ENCODE measurements at regions not wholly inside any gene's neighbourhood (a gene's known extent, or its start where the extent isn't known, plus 50 kb on each side); places are given as distances from the start of the nearest gene placed in this dataset.

- no peaks in the 10 kb centered on the region for H3K79me2 ChIP-seq (ENCODE audit: control insufficient read depth, insufficient read depth, low read length, unreplicated experiment)
- H3K4me1 ChIP-seq (ENCODE audit: control insufficient read depth, insufficient read depth, low read length, unreplicated experiment) = peaks cover 33% of the 10 kb centered on the region
- no peaks in the 10 kb centered on the region for H3K36me3 ChIP-seq (ENCODE audit: insufficient read depth, low read length)
- no peak overlapping the region for H2AFZ ChIP-seq (ENCODE audit: low read length, unreplicated experiment)
- H3K27ac ChIP-seq (ENCODE audit: low read depth, low read length) = peak overlapping the region; percentile 83
- no peaks in the 10 kb centered on the region for H3K27me3 ChIP-seq (ENCODE audit: insufficient read depth, low read length)
- H3K4me3 ChIP-seq (ENCODE audit: low read depth, low read length) = no peak overlapping the region
Observed at GRCh38 chr18:67733088-67733487, 216.6 kb upstream of the DSEL start.

- peak overlapping the region; percentile 78 for H2AFZ ChIP-seq (ENCODE audit: low read length, unreplicated experiment)
- H3K27ac ChIP-seq (ENCODE audit: low read depth, low read length) = peak overlapping the region; percentile 83
- H3K79me2 ChIP-seq (ENCODE audit: control insufficient read depth, insufficient read depth, low read length, unreplicated experiment) = no peaks in the 10 kb centered on the region
- H3K4me1 ChIP-seq (ENCODE audit: control insufficient read depth, insufficient read depth, low read length, unreplicated experiment) = peaks cover 33% of the 10 kb centered on the region
- no peaks in the 10 kb centered on the region for H3K36me3 ChIP-seq (ENCODE audit: insufficient read depth, low read length)
- H3K4me3 ChIP-seq (ENCODE audit: low read depth, low read length) = peak overlapping the region; percentile 40; the same call in 1 of the 2 replicates
- no peaks in the 10 kb centered on the region for H3K27me3 ChIP-seq (ENCODE audit: insufficient read depth, low read length)
Observed at GRCh38 chr18:67731851-67732250, 215.3 kb upstream of the DSEL start.

DNA sequence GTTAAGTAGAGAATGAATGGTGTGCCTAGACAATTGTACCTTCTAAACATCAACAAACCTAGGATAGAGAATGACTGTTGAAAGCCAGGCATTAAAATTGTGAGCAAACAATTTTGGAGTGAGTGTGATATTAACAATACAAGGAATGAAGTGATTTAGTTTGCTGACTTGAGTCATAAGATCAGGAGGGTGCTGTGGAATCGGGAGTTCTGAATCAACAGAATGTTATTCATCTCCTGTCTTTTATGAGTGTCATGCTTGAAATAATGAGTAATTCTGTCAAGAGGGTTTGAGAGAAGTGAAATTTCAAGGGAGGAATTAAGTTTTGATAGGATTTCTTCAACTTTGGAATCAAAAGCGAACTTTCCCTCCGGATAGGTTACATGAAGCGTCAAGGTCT is 214.4 kb upstream of the DSEL start:
- Histone ChIP-seq H3K27ac (ENCODE audit: low read depth, low read length) (peak overlapping the region; percentile 83), H3K79me2 (ENCODE audit: control insufficient read depth, insufficient read depth, low read length, unreplicated experiment) (no peaks in the 10 kb centered on the region), H3K4me3 (ENCODE audit: low read depth, low read length) (no peak overlapping the region), H3K4me1 (ENCODE audit: control insufficient read depth, insufficient read depth, low read length, unreplicated experiment) (peaks cover 33% of the 10 kb centered on the region), H2AFZ (ENCODE audit: low read length, unreplicated experiment) (no peak overlapping the region), H3K27me3 (ENCODE audit: insufficient read depth, low read length) (no peaks in the 10 kb centered on the region), H3K36me3 (ENCODE audit: insufficient read depth, low read length) (no peaks in the 10 kb centered on the region)

- H3K27me3 ChIP-seq (ENCODE audit: insufficient read depth, low read length) = no peaks in the 10 kb centered on the region
- H3K27ac ChIP-seq (ENCODE audit: low read depth, low read length) = no peak overlapping the region
- H3K79me2 ChIP-seq (ENCODE audit: control insufficient read depth, insufficient read depth, low read length, unreplicated experiment) = no peaks in the 10 kb centered on the region
- peaks cover 27% of the 10 kb centered on the region for H3K4me1 ChIP-seq (ENCODE audit: control insufficient read depth, insufficient read depth, low read length, unreplicated experiment)
- H3K36me3 ChIP-seq (ENCODE audit: insufficient read depth, low read length) = no peaks in the 10 kb centered on the region
- peak overlapping the region; percentile 8 for H2AFZ ChIP-seq (ENCODE audit: low read length, unreplicated experiment)
- no peak overlapping the region for H3K4me3 ChIP-seq (ENCODE audit: low read depth, low read length)
Observed at GRCh38 chr18:67728364-67728763, 211.8 kb upstream of the DSEL start.

DNA sequence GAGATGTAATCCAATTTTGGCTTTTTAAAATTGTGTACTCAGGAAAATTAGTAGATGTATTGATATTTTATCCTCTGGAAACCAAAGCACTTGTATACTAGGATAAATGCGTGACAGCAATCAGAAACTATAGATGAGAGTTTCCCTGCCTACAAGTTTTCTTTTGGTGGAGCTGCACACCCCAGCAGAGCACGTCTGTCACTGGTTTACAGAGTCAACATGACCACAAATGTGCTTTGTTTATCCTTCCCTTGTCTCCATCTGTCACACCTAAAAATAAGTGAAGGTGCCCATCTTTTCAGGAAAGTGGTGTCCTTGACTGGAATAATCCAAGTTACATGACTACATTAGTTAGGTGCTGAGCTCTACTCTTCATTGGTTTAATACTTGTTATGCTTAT is 210.4 kb upstream of the DSEL start:
- H3K27ac ChIP-seq (ENCODE audit: low read depth, low read length) = no peak overlapping the region
- no peaks in the 10 kb centered on the region for H3K27me3 ChIP-seq (ENCODE audit: insufficient read depth, low read length)
- H3K4me1 ChIP-seq (ENCODE audit: control insufficient read depth, insufficient read depth, low read length, unreplicated experiment) = peaks cover 18% of the 10 kb centered on the region
- no peak overlapping the region for H3K4me3 ChIP-seq (ENCODE audit: low read depth, low read length)
- no peak overlapping the region for H2AFZ ChIP-seq (ENCODE audit: low read length, unreplicated experiment)
- no peaks in the 10 kb centered on the region for H3K36me3 ChIP-seq (ENCODE audit: insufficient read depth, low read length)
- H3K79me2 ChIP-seq (ENCODE audit: control insufficient read depth, insufficient read depth, low read length, unreplicated experiment) = no peaks in the 10 kb centered on the region

DNA sequence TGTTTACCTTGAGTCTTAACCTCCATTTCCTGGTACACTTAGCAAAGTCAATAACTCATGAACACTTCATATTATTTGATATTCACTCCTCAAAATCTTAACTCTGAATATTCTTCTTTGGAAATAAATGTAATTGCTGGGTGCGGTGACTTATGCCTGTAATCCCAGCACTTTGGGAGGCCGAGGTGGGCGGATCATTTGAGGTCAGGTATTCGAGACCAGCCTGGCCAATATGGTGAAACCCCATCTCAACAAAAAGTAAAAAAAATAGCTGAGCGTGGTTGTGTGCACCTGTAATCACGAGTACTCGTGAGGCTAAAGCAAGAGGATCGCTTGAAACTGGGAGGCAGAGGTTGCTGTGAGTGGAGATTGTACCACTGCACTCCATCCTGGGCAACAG is 201.3 kb upstream of the DSEL start:
- Histone ChIP-seq H3K4me3 (ENCODE audit: low read depth, low read length) (no peak overlapping the region), H3K27me3 (ENCODE audit: insufficient read depth, low read length) (no peaks in the 10 kb centered on the region), H3K27ac (ENCODE audit: low read depth, low read length) (no peak overlapping the region), H3K36me3 (ENCODE audit: insufficient read depth, low read length) (no peaks in the 10 kb centered on the region), H3K4me1 (ENCODE audit: control insufficient read depth, insufficient read depth, low read length, unreplicated experiment) (no peaks in the 10 kb centered on the region), H3K79me2 (ENCODE audit: control insufficient read depth, insufficient read depth, low read length, unreplicated experiment) (no peaks in the 10 kb centered on the region), H2AFZ (ENCODE audit: low read length, unreplicated experiment) (no peak overlapping the region)

GRCh38 chr18:67715567-67715966 is 199.0 kb upstream of the DSEL start:
- Histone ChIP-seq H3K4me1 (ENCODE audit: control insufficient read depth, insufficient read depth, low read length, unreplicated experiment) (no peaks in the 10 kb centered on the region), H3K27me3 (ENCODE audit: insufficient read depth, low read length) (no peaks in the 10 kb centered on the region), H3K36me3 (ENCODE audit: insufficient read depth, low read length) (no peaks in the 10 kb centered on the region), H3K79me2 (ENCODE audit: control insufficient read depth, insufficient read depth, low read length, unreplicated experiment) (no peaks in the 10 kb centered on the region), H2AFZ (ENCODE audit: low read length, unreplicated experiment) (no peak overlapping the region), H3K27ac (ENCODE audit: low read depth, low read length) (no peak overlapping the region), H3K4me3 (ENCODE audit: low read depth, low read length) (no peak overlapping the region)

GRCh38 chr18:67710639-67711038 is 194.1 kb upstream of the DSEL start:
- no peaks in the 10 kb centered on the region for H3K4me1 ChIP-seq (ENCODE audit: control insufficient read depth, insufficient read depth, low read length, unreplicated experiment)
- no peak overlapping the region for H3K4me3 ChIP-seq (ENCODE audit: low read depth, low read length)
- no peaks in the 10 kb centered on the region for H3K79me2 ChIP-seq (ENCODE audit: control insufficient read depth, insufficient read depth, low read length, unreplicated experiment)
- H3K27ac ChIP-seq (ENCODE audit: low read depth, low read length) = no peak overlapping the region
- no peaks in the 10 kb centered on the region for H3K27me3 ChIP-seq (ENCODE audit: insufficient read depth, low read length)
- no peak overlapping the region for H2AFZ ChIP-seq (ENCODE audit: low read length, unreplicated experiment)
- no peaks in the 10 kb centered on the region for H3K36me3 ChIP-seq (ENCODE audit: insufficient read depth, low read length)

GRCh38 chr18:67705748-67706147 is 189.2 kb upstream of the DSEL start:
- no peaks in the 10 kb centered on the region for H3K79me2 ChIP-seq (ENCODE audit: control insufficient read depth, insufficient read depth, low read length, unreplicated experiment)
- H2AFZ ChIP-seq (ENCODE audit: low read length, unreplicated experiment) = no peak overlapping the region
- H3K27ac ChIP-seq (ENCODE audit: low read depth, low read length) = no peak overlapping the region
- H3K27me3 ChIP-seq (ENCODE audit: insufficient read depth, low read length) = no peaks in the 10 kb centered on the region
- H3K4me3 ChIP-seq (ENCODE audit: low read depth, low read length) = no peak overlapping the region
- H3K36me3 ChIP-seq (ENCODE audit: insufficient read depth, low read length) = no peaks in the 10 kb centered on the region
- no peaks in the 10 kb centered on the region for H3K4me1 ChIP-seq (ENCODE audit: control insufficient read depth, insufficient read depth, low read length, unreplicated experiment)

DNA sequence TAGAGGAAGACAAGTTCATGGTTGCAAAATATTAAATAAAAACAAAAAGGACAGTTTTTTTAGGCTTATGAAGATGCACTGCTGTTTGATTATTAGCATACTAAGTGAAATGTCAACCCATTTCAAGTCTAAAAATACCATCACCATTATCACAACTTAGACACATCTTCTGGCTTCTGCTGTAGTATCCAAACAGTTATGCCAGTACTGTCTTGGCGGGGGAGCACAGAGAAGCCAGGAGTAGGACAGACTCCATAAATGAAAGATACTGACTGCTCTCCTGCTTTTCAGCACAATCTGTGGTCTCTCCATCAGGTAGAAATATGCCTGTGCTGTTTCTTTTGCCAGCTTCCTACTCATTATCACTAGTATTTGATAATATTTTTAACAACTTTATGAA is 179.2 kb upstream of the DSEL start:
- Histone ChIP-seq H2AFZ (ENCODE audit: low read length, unreplicated experiment) (no peak overlapping the region), H3K27me3 (ENCODE audit: insufficient read depth, low read length) (no peaks in the 10 kb centered on the region), H3K36me3 (ENCODE audit: insufficient read depth, low read length) (no peaks in the 10 kb centered on the region), H3K4me3 (ENCODE audit: low read depth, low read length) (no peak overlapping the region), H3K27ac (ENCODE audit: low read depth, low read length) (no peak overlapping the region), H3K4me1 (ENCODE audit: control insufficient read depth, insufficient read depth, low read length, unreplicated experiment) (peaks cover 5% of the 10 kb centered on the region), H3K79me2 (ENCODE audit: control insufficient read depth, insufficient read depth, low read length, unreplicated experiment) (no peaks in the 10 kb centered on the region)

DNA sequence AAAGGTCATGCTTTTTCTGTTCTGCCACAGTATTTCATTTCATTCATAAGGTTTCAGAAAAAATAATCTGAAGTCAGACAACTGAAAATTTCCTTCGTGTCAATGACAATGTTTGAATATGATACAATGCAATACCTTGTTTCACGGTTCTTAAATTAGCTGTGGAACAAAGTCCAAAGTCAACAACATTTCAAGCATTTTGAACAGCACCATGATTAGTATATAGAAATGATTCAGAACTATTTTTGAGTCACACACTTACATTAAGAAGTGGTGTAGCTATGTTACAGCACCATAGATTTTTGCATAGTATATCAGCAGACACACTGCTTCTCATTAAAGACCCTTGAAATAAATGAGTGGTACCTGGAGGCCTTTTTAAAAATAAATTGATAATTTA is 178.3 kb upstream of the DSEL start:
- no peak overlapping the region for H3K27ac ChIP-seq (ENCODE audit: low read depth, low read length)
- peaks cover 5% of the 10 kb centered on the region for H3K4me1 ChIP-seq (ENCODE audit: control insufficient read depth, insufficient read depth, low read length, unreplicated experiment)
- H2AFZ ChIP-seq (ENCODE audit: low read length, unreplicated experiment) = no peak overlapping the region
- H3K27me3 ChIP-seq (ENCODE audit: insufficient read depth, low read length) = no peaks in the 10 kb centered on the region
- H3K36me3 ChIP-seq (ENCODE audit: insufficient read depth, low read length) = no peaks in the 10 kb centered on the region
- no peaks in the 10 kb centered on the region for H3K79me2 ChIP-seq (ENCODE audit: control insufficient read depth, insufficient read depth, low read length, unreplicated experiment)
- no peak overlapping the region for H3K4me3 ChIP-seq (ENCODE audit: low read depth, low read length)
